GM21737 (cell line): ENCODE measurements at regions not wholly inside any gene's neighbourhood (a gene's known extent, or its start where the extent isn't known, plus 50 kb on each side); places are given as distances from the start of the nearest gene placed in this dataset.

Experiments used
- ATAC-seq: cut with Tn5 transposase; IDR thresholded peaks from one replicate; pipeline ENCODE4 v1.9.1; 2021; ENCODE audit warnings: mild to moderate bottlenecking, moderate library complexity; ENCODE audit not compliant: unreplicated experiment

DNA sequence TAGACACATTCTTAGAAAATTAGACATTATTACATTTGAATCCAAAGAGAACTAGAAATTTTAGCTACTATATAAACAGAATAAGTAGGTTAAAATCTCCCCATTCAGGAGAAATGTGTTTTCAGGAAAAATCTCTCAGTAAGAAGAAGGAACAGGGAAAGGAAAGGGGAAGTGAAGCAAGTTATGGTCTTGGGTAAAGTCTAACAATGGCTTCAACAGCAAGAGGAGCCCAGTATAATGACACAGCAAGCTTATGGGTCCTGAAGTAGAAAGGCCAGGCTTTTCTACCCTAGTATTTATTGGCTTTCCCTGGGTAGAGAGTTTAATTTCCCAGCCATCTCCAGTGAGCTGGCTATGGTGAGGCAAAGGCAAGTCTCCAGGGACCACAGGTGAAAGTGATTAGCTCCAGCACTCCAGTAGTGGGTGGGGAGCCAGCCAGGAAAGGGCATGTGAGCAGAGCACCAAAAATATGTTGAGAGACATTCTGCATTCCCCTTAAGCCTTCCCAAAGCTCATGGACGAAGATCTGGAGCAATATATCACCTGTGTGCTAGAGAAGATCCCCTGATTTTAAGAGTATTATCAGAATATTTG is 981.7 kb downstream of the NR2F1-AS1 start:
- no peak for ATAC-seq

- ATAC-seq: no peak
Measured at GRCh38 chr5:92594031-92594430, 987.0 kb downstream of the NR2F1-AS1 start.

GRCh38 chr5:92588876-92589275 is 992.1 kb downstream of the NR2F1-AS1 start:
- ATAC-seq: no peak

GRCh38 chr5:92581690-92582089 is 999.3 kb downstream of the NR2F1-AS1 start:
- ATAC-seq: no peak

DNA sequence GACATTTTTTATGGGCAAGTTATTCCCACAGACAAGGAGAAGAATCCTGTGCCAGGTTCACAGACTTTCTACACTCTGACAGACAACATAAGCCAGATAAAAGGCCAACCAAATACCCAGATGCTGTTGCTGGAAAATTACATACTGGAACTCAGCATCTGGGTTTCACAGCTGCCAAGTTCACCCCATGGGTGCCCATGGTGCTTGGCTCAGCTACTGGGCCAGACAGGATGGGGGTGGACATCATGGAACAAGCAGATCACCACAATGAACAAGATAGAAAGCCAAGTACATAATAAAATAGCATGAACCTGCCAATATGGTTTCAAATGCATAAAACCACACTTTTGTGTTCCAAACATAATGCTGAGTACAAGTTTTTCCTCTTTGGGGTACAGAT is 999.8 kb downstream of the NR2F1-AS1 start:
- no peak for ATAC-seq

DNA sequence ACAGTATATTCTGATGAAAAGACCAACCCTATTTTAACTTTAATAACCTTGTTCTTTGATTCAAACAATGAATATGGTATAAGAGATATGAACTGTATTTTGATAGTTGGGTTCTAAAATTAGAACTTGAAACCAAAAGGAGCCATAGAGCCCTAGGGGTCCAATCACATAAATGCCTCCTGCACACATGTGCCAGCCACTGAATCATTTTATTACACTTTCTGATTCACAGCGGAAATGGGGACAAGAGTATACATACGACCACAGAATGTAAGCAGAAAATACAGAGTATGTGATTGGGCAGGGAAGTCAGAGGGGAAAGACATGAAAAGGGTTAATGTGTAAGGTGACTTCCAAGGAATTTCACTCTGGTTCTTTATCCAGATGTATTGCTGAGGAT is 1000.2 kb downstream of the NR2F1-AS1 start:
- ATAC-seq: no peak

GRCh38 chr5:92574023-92574422 is 1007.0 kb downstream of the NR2F1-AS1 start:
- ATAC-seq: no peak

DNA sequence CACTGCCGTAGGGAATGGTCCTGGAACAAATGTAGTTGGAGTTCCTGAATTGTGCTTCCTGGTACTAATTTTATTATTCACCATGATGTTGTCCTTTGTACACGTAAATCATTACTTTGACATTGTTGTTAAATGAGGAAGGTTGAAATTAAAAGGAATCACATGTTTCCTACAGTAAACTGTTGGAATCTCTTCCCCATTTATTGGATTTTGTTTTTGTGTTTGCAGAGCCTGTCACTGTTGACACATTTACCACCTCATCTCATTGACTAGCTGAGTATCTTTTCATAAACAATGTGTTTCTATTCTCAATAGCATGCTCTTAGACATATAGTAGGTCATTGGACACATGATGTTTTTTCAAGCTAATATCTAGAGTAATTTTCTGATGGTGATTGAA is 1012.5 kb downstream of the NR2F1-AS1 start:
- no peak for ATAC-seq

- no peak for ATAC-seq
Measured at GRCh38 chr5:92567831-92568450, 1013.1 kb downstream of the NR2F1-AS1 start.

DNA sequence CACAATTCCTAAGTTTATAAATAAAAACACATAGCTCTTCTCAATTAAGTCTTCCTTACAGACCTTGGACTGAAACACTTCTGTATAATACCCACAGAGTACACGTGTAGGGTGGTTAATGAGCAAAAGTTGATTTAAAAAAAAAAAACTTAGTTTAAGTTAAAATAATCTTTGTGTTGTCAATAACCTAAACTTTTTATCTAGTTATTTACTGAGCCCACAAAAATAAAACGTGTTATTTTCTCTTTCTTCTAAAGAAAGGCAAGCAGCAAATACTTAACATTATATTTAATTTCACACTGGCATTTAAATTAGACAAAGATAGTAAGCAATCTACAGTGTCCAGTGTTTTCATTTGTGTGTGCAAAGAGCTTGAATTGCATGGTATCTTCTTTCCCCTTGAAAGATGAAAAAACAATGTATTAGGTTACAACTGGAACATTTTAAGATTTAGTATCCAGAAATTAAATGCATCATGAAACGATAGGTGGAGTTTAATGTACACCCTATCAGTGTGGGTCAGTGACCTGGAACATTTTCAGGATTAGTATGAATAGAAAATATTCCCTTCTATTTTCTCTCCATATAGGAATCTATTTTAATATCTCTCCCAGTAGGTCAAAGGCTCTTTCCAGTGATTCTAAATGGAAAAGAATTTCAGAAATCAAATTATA is 1014.8 kb downstream of the NR2F1-AS1 start:
- ATAC-seq: no peak

DNA sequence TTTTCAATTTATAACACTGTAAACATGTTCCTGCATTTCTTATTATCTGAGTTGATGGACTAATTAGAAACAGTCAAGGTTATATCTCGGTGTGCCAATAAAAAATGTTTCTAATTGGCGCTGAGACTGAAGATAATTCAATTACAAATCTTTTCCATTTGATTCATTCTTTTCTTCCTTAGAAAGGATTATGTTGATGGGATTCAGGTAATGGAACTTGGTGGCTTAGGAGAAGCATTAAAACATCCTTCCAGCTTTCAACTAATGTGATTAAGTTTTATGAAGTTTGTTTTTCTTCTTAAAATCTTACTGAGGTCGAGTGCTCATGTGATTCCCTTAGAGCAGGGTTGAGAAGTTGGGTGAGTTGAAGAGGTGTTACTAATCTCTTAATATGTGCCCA is 1015.3 kb downstream of the NR2F1-AS1 start:
- no peak for ATAC-seq

DNA sequence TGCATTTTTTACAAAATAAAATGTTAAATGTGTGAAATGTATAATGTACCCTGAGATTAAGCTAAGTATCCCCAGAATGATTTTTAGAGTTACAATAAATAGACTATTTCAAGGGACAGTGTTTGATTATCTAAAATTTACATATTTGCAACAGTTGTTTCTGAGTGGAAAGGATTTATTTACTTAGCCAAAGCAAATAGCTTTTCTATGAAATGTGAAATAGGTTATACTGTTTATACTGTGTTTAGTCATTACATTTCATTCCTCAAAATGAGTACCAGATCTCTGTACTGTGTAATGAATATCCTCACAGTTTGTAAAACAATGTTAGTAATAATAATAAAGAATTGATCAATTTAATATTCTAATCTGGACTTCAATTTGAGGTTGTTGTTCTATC is 1019.0 kb downstream of the NR2F1-AS1 start:
- ATAC-seq: no peak

DNA sequence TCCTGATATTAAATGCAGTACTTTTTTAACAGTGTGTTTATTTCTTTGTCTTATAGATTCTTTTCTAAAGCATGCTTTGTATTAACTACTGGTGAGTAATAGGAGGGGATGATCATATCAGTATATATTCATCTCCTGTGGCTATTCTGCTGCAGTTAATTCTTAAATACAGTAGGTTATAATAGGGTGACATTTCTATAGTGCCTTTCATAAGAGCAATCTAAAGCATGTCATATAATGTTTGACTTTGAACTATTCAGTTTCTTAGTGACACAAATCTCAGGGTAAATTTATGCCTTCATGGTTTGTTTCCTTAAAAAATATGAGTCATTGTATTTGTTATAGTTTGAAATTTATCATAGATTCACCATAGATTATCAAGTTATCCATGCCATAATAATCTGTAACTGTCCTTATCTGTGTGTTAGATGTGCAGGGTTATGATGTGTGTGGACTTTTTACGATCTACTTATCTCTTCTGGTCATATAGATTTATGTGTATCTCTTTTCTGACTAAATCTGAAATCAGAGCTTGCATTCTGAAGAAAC is 1019.5 kb downstream of the NR2F1-AS1 start:
- no peak for ATAC-seq

GRCh38 chr5:92560698-92561401 is 1020.2 kb downstream of the NR2F1-AS1 start:
- no peak for ATAC-seq

GRCh38 chr5:92559781-92560180 is 1021.2 kb downstream of the NR2F1-AS1 start:
- ATAC-seq: no peak

DNA sequence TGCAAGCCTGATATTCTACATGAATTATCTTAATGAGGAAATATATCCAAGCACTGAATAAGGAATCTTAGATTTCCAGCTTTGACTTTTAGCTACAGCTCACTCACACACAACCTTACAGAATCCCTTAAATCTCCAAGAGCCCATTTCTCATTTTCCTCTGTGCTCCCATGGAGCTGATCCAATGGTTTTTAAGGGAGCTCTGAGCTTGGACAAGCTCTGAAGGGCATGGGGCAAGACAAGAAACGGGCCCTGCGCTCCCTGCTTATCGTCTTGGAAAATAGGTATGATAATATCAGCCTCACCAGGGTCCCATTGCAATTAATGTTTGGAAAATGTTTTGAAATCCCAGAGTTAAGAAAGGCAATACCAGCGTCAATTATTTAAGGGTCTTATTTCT is 1021.7 kb downstream of the NR2F1-AS1 start:
- no peak for ATAC-seq

- no peak for ATAC-seq
Measured at GRCh38 chr5:92556747-92557146, 1024.3 kb downstream of the NR2F1-AS1 start.

- ATAC-seq: no peak
Measured at GRCh38 chr5:92554447-92555085, 1026.5 kb downstream of the NR2F1-AS1 start.

- ATAC-seq: no peak
Measured at GRCh38 chr5:92553326-92553725, 1027.7 kb downstream of the NR2F1-AS1 start.

- no peak for ATAC-seq
Measured at GRCh38 chr5:92552206-92553160, 1028.5 kb downstream of the NR2F1-AS1 start.
